Activated CD8-positive, alpha-beta memory T cell treated with anti-CD3 and anti-CD28 coated beads, Interleukin-2, amount 50 U/mL, for 24 hours (primary cell): ENCODE measurements at regions not wholly inside any gene's neighbourhood (a gene's known extent, or its start where the extent isn't known, plus 50 kb on each side); places are given as distances from the start of the nearest gene placed in this dataset.
"Not testable (repeated sequence)": the region's sequence is repeated elsewhere in the genome, so short reads cannot be mapped to it uniquely, and the experiment has no call there.

Experiments
- DNase-seq: peaks from one replicate; pipeline ENCODE4 v3.0.0-alpha.2; 2020; ENCODE audit errors: extremely low read depth

DNA sequence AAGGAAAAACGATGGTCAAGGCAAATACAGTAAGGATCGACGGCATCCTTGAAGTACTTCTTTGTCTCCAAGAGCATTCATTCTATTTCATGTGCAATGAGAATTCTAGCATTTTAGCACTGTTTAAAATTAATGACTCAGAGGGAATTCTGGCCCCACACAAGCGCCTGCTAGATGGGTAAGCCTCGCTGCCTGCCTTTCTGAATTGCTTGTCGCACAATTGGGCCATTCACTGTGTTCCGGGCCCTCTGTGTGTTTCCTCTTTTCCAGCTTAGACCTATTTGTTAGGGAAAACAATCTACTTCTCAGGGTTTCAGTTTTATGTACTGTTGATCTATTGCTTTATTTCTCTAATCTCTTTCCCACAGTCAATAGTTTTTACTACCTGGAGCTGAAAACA, 204.7 kb upstream of the ZNF32 start:
- DNase-seq: no peak

DNA sequence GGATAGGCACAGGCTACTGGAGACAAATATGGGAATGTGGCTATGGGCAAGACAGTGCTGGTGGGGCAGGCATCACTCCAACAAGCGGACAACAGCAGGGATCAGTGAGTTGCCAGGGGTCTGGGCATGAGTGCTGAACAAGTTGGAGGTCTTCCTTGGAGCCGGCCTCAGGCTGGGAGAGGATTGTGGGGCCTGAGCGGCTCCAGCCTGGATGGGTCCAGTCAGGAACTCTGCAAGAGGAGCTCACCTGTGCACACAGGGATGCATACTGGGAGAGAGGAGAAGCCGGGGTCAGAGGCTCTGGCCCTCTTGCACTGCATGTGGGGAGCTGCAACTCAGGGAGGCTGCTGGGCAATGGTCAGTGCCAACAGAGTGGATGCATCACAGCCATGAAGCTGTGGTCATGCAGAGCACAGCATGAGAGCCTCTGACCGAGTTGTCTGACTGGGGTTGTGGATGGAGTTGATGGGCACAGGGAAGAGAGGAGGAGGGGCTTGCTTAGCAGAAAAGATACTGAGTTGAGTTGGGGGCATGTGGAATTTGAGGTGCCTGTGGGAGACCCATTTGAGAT, 204.0 kb upstream of the ZNF32 start:
- no peak for DNase-seq

DNA sequence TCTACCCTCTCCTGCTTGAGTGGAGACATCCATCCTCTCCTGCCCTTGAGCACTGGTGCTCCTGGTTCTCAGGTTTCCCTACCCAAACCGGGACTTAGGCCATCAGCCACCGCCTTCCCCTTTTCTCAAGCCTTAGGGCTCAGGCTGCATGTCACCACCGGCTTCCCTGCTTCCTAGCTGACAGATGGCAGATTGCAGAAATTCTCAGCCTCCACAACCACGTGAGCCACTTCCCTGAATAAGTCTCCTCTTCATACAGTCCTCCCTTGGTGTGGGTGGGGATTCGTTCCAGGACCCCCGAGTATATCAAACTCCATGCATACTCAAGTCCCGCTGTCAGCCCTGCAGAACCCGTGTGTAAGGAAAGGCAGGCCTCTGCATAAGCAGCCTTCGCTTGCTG, 203.5 kb upstream of the ZNF32 start:
- no peak for DNase-seq

DNA sequence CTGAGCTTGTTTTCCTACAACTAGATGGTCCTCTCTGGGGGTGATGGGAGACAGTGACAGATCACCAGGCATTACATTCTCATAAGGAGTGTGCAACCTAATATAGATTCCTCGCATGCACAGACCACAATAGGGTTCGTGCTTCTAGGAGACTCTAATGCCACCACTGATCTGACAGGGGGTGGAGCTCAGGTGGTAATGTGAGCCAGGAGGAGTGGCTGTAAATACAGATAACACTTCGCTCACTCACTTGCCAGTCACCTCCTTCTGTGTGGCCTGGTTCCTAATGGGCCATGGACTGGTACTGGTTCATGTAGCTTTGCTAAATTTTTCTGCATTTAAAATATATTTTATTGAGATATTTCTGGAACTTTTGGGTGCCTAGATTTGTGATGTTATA, 202.3 kb upstream of the ZNF32 start:
- DNase-seq: no peak

DNA sequence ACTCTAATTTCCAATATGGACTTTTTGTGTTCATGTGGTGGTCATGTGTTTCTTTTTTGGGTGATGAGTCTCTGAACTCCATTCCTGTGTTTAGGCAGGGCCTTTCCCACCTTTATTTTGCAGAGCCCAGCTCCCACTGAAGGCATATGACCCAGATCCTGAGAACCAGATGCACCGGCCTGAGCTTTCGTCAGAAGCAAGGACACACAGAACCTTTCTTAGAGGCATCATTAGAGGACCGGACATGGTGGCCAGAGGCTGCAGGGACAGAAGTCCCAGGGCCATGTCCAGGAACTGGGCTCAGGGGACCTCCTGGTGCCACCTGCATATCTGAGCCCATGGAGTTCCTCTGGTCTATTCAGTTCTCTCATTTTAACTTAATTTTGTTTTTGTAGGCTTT, 200.9 kb upstream of the ZNF32 start:
- DNase-seq: no peak

DNA sequence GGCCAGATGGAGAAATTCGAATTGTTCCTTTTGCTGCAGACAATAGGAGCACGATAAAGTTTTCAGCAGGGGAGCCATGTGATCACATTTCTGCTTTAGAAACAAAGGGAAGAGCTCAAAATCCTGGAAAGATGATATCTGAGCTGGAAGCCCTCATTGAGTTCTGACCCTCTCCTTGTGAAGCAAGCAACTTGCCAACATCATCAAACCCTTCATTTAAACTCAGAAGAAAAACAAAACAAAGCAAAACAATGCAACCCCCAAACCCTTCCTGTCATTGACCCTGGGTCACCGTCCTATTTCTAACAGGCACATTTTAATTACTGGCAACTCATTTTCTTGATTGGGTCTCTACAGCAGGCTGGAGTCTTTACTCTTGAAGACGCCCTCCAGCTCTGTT, 198.3 kb upstream of the ZNF32 start:
- no peak for DNase-seq

DNA sequence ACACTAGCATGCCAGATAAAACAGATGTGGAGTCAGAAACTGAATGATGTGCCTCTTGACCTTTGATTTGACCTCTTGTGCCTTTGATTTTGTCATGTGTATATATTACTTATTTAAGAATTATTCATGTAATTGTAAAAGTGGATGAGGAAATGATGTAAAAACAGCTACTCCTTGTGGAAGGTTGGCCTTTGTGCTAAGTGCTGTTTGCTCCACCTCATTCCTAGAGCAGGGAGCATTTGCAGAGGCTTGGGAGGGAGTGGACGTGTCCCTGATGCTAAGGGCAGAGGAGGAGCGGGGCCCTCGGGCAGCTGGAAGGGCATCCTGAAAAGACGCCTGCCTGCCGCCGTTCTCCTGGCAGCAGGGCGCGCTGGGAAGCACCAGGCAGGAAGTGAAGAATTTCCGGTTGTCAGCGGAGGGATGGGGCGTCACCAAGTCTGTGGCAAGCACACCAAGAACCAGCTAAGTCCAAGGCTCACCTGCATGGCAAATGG, 197.6 kb upstream of the ZNF32 start:
- DNase-seq: peak; percentile 15

DNA sequence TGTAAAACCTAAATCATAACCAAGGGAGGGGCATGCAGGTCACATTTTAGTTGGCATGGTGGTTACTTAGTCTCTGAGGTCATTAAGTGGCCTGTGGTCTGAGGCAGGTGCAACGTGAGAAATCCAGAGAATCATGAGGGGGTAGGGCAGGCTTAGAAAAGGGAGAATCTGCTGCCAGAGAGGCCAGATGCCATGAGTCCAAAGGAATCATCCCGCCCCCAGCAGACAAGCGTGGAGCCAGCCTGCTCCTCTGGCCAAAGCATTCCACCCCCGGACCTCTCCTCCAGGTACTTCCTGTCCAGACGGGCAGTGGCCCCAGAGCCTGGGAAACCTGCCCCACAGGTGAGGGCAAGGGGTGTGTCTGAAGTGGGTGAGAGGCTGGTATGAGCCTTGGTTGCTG, 196.4 kb upstream of the ZNF32 start:
- DNase-seq: no peak

DNA sequence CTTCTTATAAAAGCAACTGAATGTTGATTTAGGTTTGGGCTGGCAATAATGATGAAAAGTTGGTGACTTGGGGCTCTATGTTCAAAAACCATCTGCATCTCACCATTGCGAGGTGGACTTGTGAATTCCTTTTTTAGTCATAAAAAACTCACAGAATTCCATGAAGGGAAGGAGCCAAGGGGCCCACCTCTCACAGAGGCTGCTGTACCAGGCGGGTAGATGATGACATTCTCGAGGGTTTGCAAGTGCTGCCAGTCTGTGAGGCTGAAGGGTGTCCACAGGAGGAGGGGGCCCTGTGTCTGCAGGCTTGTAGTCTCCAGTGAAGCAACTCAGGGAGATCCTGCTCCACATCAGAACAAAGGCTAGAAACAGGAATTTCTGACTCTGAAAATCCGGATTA, 195.5 kb upstream of the ZNF32 start:
- DNase-seq: no peak

DNA sequence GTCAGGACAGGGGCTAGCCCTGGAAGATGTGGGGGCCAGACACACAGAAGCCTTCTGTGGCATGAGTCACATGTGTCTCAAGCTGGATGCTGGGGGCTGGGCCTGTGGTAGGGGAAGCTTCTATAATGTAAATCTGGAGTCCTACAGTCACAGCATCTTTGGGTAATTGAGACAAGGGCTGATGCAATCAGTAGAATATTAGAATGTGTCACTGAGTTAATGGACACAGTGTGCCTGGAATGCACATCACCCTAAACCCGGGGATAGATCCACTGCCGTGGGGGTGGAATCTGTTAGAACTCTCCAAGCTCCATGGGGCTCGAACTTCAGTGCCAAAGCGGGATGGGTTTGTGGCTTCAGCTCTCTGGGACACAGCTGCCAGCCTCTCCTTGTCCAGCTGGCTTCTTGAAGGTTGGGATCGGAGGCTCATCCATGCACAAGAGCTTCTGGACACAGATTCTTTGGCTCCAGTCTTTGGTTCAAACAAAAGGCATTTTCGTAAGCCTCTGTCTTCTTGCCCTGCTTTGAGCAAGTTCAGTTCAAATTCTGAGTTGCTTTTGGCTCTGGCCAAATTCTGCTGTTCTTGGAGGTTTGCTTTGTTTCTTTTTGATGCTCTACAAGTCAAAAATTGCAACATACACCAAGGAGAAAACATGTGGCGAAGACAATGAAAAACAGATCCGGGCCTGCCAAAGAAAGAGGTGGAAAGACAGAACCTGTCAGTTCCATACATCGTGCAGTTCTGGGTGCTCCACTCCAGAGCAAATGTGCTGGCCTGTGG, 194.8 kb upstream of the ZNF32 start:
- no peak for DNase-seq

DNA sequence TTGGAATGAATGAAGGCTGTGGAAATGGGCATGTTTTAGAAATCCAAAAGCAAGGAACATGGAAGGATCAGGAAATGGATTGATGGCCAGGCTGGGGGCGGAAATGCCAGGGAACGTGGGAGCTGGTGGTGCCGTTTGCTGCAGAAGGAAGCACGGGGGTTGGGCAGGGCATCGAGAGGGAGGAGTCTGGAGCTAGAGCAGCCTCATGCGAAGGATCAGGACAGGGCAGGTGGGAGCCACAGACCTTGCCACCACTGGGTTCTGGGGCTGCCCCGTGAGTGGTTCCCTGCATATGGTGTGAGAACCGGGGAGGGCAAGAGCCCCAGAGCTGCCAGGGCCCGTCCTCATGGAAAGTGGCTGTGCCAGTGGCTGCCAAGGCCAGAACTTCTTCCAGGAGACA, 193.8 kb upstream of the ZNF32 start:
- no peak for DNase-seq

DNA sequence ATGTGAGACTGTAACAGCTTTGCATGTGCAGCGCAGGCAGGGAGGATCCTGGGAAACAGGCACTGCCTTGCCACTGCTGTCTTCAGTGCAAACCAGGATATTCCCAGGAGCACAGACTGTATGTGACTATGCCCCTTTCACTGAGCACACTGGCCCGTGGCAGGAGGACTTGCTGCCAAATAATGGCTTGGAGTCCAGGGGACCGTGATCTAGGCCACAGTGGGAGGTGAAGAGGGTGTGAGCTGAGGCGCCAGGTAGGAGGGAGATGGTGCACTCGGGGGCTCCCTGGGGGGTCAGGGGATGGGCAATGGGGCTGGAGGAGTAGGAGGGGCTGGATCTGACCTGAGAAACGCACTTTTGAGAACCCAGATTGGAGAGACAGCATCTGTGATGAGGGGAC, 193.4 kb upstream of the ZNF32 start:
- DNase-seq: no peak

DNA sequence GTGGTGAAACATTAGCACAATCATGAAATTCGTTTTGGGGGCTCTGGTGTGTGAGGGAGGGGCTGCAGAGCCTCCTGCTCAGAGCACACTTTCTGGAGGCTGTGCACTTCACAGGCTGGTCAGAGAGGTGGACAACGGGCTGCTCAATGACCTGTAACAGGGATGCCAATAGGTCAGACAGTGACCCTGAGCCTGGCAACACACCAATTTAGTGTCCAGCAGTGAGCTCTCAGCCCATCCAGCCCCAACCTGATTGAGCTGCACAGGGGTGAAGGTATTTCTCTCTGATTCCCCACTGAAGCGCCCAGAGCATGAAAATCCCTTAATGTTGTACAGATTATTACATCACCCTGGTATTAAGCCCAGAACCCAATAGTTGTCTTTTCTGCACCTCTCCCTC, 191.3 kb upstream of the ZNF32 start:
- DNase-seq: no peak

DNA sequence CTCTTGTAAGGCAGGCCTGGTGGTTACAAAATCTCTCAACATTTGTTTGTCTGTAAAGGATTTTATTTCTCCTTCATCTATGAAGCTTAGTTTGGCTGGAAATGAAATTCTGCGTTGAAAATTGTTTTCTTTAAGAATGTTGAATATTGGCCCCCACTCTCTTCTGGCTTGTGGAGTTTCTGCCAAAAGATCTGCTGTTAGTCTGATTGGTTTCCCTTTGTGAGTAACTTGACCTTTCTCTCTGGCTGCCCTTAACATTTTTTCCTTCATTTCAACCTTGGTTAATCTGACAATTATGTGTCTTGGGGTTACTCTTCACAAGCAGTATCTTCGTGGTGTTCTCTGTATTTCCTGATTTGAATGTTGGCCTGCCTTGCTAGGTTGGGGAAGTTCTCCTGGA, 186.1 kb upstream of the ZNF32 start:
- DNase-seq: not testable (repeated sequence)

DNA sequence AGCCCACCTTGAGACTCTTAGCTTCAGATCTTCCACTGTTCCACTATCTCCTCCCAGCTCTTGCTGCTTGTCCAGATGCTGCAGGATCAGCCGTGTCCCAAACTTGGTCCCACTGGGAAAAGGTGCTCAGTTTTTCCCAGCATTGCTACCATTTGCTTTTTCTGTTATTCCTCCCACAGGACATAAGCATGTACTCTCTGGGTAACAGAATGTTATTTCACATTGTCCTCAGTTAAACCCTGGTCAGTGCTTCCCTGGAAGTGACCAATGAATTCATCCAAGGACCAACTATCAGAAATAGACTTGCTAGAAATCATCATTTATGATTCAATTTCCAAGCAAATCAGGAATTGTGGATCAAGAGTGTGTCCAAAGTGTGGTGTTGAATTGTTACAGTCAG, 179.2 kb upstream of the ZNF32 start:
- DNase-seq: no peak

DNA sequence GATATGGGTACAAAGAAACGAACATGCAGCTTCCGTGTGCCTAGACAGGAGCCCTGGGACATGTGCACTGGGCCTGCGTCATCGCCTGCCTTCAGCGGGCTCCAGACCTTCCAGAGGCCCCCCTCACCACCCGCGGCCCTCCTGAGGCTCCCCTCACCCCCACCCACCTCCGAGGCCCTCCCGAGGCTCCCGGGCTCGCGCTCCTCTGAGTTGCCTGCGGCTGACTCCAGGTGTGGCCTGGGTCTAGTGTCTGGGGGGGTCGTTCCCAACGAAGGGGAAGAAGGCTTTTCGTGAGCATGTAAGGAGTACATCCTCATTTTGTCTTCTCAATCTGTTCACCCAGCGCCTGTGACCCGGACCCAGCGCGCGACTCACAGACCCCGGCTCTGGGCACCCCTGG, 177.3 kb upstream of the ZNF32 start:
- DNase-seq: no peak

DNA sequence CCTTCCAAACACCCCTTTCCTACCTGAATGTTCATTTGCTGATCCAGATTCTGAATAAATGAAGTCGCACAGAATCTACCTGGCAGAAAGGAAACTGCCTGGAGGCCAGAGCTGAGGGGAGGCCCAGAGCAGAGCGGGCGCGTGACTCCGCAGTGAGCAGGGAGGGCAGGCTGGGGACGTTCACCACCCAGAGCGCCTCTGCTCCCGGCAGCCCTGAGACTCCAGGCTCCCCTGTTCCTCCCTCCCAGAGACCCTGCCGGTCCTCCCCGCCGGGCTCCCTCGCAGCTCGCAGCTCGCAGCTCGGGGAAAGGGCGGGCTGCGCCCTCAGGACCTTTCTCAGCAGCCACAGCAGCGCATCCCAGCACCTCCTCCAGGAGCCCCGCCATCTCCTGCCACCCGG, 176.7 kb upstream of the ZNF32 start:
- no peak for DNase-seq

DNA sequence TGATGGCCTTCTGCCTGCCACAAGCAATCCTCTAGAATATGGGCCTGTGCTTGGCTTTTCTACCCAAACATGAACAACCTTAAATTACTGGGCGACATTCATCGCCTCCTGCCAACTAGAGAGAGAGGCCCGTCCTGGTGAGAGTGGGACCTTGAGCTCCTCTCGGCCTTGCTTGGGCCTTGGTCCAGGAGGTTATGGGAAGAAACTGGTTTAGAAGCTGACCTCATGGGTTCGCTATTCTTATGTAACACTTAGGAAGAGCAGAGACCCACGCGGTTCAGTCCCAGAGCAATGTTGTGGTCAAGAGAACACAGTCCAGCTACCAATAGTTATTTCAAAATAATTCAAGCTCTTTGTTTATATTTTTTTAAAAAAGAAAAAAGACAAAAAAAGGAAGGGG, 176.3 kb upstream of the ZNF32 start:
- no peak for DNase-seq

DNA sequence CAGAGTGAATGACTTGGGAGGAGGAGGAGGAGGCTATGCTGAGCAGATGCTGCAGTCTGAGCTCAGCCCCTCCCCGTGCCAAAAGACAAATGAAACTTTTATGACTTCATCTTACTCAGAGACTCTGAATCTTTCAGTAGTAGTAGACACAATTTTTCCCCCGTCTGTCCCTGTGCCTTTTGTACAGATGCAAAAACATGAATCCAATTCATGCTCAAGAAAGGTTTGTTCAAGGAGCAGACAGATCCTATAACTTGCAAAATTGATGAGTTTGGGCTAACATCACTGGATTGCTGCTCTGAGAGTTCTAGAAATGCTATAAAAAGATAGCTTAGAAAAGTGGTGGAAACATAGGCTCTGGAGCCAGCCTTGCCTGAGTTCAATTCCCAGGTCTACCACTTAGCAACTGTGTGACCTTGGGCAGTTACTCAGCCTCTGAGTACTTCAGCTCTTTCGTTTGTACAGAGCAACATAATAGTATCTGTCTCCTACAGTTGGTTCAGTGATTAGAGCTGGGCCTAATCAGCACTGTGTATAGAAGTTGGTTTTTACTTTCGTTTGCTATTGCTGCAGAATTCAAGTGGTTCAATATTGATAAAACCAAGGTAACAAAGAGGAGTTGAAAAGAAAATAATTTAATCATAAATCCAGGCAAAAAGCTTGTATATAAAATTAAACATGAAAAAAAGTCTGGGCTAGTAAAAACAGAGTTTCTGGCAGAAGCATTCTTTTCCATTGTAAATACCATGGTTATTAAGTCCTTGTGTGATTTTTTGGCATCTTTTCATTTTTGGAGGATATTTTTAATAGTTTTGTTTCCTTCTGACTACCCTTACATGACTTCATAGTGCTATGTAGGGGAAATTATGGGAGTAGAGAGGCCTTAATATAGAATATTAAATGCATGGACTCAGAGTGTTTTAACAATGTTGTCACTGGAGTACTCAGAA, 174.2 kb upstream of the ZNF32 start:
- no peak for DNase-seq

DNA sequence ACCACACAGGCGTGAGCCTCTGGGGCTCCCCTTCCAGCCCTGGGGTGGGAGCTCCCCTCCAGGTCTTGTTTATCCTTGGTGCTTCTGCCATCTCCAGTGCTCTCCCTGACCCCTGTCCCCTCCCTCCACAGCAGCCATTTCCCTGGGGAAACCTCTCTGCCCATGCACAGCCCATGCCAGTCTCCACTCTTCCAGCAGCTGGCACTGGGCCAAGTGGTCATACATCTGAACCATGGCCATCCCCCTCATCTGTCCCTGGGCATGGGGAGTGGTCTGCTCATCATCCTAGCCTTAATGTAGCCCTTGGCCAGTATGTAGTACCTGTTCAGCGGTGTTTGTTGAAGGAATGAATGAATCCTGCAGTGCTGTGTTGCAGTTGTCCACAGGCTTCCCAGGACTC, 172.4 kb upstream of the ZNF32 start:
- no peak for DNase-seq

DNA sequence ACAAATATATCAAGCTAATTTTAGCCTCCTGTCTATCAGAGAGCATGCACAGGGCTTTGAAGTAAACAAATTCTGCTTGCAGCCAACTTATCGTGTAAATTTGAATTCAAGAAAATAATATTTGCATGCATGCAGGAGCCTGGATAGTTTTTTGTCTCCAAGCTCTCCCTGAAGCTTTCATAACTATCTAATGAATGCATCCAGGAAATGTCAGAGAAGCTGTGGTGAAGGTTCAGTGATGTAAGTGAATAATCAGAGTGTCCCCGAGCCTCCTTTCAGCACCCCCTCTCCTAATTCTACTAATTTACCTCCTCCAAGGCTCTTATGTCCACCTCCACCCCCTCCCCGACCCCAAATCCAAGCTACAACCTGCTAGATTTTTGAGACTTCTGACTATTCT, 172.0 kb upstream of the ZNF32 start:
- DNase-seq: no peak

DNA sequence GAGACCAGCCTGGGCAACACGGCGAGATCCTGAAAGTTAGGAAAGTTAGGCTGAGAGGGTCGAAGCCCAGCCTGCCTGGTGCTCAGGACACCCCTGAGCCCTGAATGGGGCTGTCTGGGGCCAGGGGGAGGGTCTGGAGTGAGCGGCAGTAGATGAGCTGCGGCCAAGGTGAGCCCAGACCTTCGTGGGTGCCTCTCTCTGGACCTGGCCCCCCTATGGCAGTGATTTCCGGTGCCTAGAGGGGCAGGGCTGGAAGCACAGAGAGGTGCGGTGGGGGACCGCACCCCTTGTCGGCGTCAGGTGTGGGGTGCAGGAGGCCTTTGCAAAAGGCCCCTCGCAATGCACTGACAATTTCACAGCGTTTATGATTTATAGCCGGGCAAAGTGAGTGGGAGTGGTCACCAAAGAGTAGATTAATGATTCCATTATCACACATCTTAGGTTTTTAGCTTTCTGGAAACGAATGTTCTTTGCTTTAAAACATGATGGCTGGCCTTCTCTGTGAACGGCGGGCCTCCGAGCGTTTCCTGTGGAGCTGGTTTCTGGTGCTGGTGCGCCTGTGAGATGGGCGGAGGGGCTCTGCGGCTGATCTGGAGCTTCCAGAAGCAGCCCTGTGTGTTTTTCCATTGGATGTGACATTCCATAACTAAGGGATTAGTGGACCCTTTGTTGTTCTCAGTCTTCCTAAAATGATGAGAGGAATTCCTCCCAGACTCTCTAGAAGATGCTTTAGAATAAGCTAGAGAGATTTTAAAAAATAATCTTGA, 171.0 kb upstream of the ZNF32 start:
- no peak for DNase-seq
